HK-2 (cell line): ENCODE measurements at regions not wholly inside any gene's neighbourhood (a gene's known extent, or its start where the extent isn't known, plus 50 kb on each side); places are given as distances from the start of the nearest gene placed in this dataset.

Source experiments
- DNase-seq: peaks from one replicate; pipeline ENCODE4 v3.0.0-alpha.2; 2018; ENCODE audit not compliant: unreplicated experiment

DNA sequence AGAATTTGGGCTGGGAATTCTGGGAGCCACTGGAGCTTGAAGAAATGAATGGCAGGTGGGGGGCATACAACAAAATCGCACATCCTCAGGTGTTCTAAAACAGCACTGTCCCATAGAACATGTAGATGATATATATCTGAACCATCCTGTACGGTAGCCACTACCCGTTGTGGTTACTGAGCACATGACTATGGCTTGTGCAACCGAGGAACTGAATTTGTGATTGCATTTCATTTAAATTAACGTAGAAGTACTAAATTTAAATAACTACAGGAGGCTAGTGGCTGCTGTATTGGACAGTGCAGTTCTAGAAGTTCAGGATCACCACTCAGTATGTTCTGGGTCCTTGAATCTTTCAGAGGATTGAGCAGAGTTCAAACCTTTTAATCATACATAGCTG is 172.4 kb downstream of the PHETA1 start:
- no peak for DNase-seq

DNA sequence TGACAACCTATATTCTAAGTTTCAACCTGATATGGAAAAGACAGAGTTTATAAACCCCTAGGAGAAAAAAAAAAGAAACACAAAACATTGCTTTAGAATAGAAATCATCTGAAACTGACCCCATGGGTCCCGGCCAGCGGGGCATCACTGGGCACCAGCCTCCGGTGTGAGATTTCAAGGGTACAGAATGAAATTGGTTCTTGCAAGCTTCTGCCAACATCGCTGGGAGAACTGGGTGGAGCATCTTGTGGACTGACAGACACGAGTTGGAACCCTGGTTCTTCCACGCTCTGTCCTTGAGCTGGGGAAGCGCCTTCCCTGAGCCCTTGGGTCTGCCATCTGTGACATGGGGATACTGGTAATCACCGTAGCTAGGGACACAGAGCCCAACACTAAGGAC is 173.6 kb downstream of the PHETA1 start:
- DNase-seq: no peak

DNA sequence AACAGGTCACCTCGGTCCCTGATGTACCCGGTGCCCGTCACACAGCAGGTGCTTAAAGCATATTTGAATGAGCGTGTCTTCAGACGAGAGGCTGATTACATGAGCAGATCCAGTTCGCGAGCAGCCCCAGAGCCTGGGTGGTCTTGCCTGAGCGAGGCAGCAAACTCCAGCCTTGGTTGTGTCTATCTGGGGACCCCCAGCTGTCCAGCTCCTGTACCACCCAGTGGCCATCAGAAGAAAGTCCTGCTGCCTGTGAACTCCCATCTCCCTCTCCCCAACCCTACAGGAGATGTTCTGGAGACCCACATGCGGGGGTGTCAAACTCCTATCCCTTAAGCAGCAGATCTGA is 174.2 kb downstream of the PHETA1 start:
- DNase-seq: no peak

DNA sequence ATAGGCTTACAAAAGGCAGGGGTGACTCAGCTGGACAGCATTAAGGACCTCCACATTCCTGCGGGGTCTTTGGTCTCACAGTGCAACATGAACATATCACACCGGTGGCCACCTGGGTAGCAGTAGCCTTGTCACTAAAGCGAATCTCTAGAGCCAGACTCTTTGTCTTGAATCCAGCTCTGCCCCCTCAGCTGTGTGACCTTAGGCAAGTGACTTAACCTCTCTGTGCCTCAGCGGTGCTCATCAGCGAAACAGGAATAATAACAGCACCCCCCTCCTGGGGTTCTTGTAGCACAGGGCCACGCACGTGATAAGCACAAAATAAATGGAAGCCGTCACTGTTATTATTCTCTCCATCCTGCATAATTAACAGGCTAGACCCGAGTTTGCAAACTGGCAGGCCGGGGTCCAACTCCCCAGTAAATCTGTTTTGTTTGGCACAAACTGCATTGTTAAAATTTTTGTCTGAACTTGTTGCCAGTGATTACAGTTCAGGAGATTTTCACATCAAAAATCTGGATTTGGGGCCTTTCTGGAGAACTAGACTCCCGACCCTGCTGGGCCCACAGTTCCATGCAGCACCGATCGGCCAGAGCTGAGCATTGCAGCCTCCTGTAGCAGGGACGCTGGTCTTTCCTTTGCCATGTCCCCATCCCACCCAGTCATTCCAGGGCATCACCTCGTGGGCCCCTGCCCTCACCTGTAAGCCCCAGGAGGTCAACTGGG is 174.8 kb downstream of the PHETA1 start:
- DNase-seq: no peak

DNA sequence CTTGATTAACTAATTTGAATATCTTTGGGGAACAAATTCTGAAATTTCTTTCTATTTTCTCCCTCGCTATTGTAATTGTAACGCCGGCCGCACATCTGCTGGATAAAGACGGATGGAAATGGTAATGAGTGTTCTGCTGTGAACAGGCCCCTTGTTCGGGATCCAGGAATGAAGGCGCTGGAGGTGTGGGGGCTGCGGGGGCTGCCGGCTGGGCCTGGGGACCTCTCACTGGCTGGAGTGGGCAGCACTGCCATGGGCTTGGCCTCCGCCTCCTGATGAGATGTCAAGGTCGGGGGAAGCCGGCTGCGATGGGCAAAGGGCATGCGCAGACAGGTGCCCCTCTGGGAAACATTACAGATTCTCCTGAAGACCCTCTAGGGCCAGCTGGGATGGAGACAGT is 175.4 kb downstream of the PHETA1 start:
- no peak for DNase-seq

DNA sequence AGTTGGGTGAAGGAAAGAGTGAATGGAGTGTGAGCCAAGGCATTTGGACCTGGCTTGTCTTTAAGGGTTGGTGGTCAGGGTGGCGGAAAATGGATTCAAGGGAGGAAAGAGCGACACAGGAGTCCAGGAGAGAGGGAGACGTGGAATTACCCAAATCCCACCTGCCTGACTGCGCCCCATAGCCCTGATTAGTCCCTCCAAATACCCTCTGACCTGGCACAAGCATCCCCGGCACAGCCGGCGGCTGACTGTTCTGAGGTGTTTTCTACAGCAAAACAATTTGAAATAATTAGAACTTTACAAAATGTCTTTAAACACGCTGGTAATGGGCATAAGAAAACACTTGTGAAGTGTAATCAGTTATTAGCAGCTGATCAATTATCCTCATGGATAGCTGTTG is 175.8 kb downstream of the PHETA1 start:
- DNase-seq: no peak

DNA sequence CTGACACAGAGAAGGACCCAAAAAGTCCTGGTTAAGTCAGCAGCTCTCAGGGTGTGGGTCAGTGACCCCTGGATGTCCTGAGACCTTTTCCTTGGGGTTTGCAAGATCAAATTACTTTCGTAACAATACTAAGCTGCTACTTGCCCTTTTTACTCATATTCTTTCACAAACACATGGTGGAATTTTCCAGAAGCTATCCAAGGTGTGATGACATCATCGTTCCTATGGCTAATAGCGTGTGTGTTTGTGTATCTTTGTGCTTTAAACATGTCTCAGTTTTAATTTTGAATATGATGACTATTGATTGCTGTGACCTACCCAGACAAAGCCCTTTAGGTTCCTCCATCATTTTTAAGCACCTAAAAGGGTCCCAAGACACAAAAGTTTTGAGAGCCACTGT is 176.2 kb downstream of the PHETA1 start:
- DNase-seq: no peak

DNA sequence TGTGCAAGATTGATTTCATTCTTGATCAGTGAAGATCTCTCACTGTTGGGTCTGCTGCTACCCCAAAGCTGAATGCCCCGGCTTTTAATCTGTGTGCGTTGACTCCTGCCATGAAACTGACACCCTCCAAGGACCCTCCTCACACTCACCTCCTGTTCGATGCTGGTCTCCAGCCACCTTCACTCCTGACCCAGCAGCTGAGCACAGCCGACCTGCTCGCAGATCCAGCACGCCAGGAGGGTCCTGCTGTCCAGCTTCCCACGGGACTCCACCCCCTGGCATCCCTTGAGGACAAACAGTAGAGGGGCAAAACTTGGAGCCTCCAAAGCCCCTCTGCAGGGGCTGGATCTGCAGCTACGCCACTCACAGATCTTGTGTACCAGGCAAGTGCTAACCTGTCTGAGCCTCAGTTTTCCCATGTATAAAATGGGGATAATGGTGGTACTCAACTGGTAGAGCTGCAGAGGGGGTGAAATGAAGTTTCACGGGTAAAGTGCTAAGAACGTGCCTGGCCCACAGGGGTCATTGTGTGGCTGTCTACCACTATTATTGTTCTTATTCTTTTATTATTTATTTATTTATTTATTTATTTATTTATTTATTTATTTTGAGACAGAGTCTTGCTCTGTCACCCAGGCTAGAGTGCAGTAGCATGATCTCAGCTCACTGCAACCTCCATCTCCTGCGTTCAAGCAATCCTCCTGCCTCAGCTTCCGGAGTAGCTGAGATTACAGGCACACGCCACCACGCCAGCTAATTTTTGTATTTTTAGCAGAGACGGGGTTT is 178.0 kb downstream of the PHETA1 start:
- no peak for DNase-seq

DNA sequence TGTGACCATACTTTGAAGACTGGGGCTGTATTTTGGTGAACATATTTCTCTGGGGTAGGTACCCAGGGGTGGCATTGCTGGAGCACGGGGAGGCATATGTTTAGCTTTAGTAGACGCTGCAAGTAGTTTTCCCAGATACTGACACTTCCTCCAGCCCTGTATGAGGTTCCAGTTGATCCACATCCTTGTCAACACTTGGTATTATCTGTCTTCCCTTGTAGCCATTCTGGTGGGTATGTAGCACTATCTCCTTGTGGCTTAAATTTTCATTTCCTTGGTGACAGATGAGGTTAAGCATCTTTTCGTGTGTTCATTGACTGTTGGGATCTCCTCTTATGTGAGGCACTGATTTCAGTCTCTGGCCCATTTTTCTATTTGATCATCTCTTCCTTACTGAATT is 179.1 kb downstream of the PHETA1 start:
- no peak for DNase-seq

DNA sequence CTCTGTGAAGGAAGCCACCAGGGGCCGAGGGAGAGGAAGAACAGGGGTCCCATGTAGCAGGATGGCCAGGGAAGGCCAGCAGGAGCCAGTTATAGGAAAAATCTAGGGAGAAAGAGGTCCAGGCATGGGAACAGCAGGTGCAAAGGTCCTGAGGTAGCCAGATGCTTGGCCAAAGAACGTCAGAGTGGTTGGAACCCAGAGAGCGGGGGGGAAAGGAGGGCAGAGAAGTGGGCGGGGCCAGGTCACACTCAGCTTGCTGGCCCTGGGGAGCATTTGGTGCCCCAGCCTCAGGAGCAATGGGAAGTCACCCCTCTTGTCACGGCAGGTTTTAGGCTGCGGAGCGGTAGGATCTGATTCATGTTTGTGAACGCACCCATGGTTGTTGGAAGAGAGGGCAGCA is 180.5 kb downstream of the PHETA1 start:
- no peak for DNase-seq

DNA sequence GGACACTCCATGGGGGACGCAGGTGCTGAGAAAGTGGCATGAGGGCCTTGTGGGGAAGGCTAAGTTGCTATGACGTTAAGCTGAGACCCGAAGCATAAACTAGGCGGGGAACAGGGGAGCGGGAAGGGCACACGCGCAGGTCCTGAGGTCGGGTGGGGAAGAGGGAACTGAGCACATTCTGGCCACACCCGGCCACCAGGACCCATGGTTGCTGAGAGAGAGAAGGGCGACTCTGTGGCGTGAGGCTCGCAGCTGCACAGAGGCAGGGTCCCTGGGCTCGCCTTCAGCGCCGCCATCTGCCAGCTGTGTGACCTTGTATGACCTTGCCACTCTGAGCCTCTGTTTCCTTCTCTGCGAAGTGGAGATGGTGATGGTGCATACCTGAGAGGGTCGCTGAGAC is 182.5 kb downstream of the PHETA1 start:
- DNase-seq: no peak

DNA sequence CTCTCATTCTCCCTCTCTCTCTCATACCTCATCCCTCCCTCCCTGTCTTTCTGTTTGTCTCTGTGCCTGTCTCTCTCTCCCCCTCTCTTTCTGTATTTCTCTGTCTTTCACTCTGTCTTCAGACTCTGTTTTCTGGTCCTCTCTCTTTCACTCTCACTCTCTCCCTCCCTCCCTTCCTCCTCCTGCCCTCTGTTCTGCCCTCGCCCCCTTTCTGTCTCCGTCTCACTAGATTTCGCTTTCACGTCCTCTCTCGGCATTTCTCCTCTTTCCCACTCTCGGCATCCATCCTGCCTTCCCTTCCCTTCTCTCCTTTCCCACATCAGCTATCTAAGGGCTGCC is 183.0 kb downstream of the PHETA1 start:
- no peak for DNase-seq

DNA sequence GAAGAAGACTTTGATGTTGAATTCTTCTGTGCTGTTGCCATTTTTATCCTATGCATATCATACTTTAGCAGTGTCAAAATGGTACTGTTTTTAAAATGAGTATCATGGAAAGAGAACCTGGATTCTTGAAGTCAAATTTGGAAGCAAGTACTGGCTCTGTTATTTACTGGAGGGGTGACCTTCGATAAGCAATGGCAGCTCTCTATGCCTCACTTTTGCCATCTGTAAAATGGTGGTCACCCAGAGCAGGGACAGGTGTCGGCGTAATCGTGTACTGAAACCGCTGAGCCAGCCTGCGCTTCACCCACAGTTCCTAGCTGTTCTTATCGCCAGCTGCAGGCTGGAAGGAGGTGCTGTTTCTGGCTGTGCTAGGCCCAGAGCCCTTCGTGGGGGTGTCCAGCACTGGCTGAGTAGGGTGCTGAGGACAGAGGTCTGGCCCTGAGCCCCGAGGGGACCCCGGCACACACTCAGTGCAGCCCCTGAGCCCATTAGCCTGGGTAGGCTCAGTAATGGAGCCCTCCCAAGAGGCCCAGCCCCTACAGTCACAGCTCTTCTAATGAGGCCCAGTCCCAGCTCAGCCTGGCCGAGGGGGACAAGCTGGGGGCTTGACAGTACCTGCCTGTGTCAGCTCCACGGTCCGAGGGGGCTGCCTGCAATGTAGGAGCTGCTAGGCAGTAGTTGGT is 183.5 kb downstream of the PHETA1 start:
- DNase-seq: no peak

DNA sequence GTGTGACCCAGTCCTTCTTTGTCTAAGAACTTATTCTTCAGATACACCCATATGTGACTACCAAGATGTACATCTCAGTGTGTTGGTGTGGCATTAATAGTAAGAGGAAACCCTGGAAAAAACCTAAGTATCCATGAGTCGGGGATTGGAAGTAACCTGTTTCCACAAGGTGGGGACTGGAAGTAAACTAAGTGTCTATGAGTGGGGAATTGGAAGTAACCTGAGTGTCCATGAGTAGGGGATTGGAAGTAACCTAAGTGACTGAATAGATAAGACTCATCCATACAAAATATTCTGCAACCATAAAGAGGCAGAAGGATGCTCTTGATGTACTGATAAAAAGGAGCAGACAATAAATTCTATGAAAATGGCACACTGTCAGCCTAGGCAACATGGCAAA is 184.7 kb downstream of the PHETA1 start:
- no peak for DNase-seq

DNA sequence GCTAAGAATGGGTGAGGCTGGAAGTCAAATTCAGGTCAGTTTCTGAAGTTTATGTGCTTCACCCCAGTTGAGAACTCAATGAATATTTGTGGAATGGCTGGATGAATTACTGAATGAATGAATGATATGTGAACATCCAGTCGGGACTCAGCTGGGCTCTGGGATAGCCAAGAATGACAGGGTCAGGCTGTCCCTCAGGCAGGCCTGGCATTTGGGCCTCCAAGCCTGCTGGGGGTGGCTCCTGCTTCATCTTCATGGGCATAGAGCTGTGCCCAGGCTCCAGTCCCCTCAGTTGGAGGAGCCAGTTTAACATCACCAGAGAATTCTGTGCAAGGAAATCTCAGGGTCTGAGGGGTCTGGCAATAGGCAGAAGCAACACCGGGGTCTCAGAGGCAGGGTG is 185.8 kb downstream of the PHETA1 start:
- no peak for DNase-seq

DNA sequence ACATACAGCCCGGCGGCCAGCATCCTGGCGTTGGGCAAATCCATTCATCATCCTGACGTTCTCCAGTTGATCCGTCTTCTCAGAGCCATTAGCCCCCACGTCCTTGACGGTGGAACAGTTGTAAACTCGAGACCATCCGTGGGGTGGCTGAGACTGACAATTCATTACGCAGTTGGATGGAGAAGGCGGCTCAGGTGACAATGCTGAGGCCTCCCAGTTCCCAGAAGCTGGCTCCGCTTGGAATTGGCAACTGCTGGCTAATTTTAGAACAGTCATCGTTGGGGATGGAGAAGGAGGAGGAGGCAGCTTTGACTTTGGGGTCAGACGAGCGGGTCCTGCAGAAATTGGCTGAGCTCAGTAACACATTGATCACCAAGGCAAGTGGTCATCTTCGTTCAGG is 186.5 kb downstream of the PHETA1 start:
- no peak for DNase-seq

DNA sequence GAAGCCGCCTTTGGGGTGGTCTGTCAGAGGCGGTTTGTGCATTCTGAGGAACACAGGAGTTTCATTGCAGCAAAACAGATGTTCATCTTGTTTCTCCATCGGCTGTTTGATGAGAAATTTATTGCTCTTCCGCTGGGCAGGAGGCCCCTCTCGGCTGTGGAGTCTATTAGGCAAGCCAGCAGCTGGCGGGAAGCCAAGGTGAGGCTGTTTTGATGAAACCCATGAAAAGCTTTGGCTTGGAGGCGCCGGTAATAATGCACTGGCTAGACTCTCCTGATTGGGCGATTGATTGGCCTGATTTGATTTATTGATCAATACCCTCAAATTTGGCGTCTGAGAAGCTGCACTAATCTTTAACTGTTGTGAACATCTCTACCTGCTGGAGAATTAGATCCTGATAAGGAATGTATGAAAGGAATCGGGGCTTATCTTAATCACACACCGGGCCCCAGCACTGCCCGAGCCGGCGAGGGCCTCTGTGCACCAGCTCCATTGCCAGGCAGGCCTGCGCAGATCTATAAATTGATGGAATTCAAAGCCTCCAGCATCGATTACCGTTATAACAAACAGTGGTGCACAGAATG is 187.7 kb downstream of the PHETA1 start:
- DNase-seq: no peak

DNA sequence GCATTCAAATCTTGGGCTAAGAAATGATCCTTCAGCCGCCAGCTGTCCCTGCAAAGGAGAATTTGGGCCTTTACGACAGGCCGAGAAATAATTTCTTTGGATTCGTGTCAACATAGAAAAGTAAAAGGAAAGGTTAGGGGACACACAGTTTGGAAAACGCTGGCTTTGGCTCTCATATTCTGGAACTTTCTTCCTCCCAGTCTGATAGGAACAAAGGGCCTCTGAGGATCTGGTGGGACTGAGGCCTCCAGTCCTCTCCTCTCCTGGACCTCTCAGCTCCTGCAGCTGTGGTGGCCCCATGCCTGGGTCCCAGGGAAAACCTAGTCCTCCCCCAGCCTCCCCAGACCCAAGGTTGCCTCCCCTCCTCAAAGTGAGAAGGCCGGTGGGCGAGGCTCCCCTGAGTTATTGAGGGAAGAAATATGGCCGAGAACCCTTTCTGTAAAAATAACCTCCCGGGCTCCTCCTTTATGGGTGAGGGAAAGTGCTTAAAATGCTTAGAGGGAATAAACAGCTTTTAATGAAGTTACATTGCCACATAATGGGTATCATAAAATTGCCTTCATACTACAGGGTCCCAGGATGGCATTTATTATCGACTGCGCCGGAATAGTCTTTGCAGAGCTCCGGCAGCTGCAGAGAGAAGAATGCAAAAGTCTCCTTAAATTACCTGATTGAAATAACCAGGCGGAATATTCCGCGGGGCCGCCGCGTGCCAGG is 188.3 kb downstream of the PHETA1 start:
- DNase-seq: no peak

DNA sequence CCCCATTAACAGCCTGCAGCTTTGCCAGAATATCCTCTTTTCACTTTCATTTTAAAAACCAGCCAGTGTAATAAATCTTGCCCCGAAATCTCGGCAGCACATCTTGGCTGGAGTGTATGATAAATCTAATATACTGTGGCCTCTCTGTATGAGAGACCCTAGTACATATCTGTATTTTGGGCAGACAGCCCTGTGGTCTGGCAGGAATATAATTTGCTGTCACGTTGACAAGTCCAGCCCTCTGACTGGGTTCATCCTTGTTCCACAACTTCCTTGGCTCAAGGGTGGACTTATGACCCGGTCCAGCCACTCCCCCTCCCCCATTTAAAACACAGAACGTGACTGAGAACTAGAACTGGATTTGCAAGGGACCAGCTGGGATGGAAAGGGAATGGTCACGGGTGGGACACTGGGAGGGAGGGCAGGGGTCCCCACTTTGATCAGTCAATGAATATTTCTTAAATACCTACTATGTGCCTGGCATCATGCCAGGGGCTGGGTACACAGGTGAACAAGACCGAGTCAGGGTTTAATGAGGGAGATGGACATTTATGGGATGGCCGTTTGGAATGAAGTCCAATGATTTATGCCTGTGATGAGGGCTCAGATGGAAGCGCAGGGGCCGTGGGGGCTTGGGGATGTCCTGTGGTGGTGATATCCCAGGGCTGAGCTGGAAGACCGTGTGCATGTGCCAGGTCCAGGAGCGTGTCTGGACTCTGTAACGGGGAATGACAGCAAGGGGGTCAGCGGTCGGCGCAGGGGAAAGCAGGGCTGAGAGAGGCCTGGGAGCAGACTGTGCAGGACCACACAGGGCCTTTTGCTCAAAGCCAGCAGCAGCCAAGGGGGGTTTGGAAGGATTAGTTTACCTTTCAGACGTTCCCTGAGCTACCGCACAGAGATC is 190.5 kb downstream of the PHETA1 start:
- no peak for DNase-seq

DNA sequence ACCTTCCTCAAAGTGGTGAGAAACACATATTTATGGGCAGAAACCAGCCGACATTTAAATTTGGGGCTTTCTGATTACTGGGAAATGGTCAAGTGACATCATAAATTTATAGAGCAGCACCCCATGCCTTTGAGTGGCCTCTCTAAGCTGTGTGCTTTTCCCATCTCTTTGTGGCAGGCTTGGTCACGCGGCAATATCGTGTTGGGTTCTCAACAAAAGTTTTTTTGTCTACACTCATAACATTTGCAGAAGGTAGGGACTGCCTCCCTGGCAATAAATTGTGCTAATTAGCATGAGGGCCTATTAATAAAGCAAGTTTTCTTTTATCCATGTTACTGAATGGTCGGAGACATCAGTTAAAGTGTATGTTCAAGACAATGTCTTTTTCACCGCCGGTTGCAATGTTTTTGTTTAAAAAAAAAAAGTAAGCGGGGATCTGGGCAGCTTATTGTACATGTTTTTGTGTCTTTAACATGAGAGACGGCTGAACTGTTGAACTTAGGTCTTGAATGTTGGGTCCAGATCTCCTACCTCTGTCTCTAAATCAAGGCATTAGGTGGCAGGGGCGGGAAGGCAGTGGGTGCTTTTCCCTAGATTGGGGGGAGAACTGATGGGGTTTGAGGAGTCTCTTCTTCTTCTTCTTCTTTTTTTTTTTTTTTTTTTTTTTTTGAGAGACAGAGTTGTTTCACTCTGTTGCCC is 193.3 kb downstream of the PHETA1 start:
- no peak for DNase-seq

DNA sequence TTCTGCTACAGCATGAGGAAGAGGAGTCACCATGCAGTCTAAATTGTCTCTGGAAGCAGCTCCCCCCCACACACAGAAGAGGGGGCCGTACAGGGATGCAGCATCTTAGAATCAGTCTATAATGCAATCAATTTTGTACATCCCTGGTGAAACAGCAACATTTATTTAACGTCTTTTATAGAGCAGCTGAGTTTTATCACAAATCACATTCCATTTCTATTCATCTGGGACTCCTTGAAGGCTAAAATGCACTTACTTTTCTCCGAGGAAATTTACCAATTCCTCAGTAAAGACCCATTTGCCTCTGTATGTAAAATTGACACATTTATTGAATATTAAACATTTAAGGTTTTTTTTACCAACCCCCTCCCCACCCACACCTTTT is 193.9 kb downstream of the PHETA1 start:
- no peak for DNase-seq
